ENCODE measurements at regions not wholly inside any gene's neighbourhood (a gene's known extent, or its start where the extent isn't known, plus 50 kb on each side); places are given as distances from the start of the nearest gene placed in this dataset.
"Not testable (repeated sequence)": the region's sequence is repeated elsewhere in the genome, so short reads cannot be mapped to it uniquely, and the experiment has no call there.

DNA sequence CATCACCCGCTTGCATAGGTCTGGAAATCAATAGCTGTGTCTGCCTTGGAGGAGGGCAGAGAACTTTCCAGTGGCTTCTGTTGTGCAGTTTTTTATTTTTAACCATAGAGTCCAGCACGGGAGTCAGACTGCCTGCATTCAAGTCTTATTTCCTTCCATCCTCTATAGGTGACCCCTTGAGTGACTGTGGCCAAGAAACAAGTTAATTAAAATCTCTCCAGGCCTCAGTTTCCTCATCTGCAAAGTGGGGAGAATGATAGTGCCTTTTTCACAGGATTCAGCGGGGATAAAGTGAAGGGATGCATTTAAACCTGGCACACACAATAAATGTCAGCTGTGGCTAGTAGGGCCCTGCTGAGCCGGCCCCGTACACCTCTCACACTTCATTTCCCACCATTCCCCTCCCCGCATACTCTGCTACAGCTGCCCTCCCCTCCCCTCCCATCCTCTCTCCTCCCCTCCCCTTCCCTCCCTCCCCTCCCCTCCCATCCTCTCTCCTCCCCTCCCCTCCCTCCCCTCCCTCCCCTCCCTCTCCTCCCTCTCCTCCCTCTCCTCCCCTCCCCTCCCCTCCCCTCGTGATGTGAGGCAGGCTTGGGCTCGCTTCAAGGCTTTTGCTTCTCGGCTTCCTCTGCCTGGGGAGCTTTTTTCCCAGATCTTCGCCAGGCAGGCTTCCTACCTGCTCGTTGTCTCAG is 150.5 kb downstream of the TFAP2C start:
- Histone ChIP-seq H4K20me1 (ENCODE audit: insufficient read depth, poor library complexity, severe bottlenecking) (no peaks in the 10 kb centered on the region), H3K4me2 (no peak overlapping the region), H3K4me1 (ENCODE audit: insufficient read depth) (no peaks in the 10 kb centered on the region), H3K9me3 (ENCODE audit: low read depth) (no peaks in the 10 kb centered on the region), H3K79me2 (no peaks in the 10 kb centered on the region), H3K4me3 (no peak overlapping the region), H3K27ac (no peak overlapping the region), H3K27me3 (no peaks in the 10 kb centered on the region), H3K9me2 (replicated peaks; ENCODE audit: insufficient read depth) (no peaks in the 10 kb centered on the region), H3K36me3 (replicated peaks; ENCODE audit: insufficient read depth, low read depth) (no peaks in the 10 kb centered on the region), H2AFZ (no peak overlapping the region)
- 63% methylated on average over 8 of the region's 11 CpGs for WGBS (ENCODE audit: low lambda C conversion rate, missing lambda C conversion rate)
- DNase-seq (ENCODE audit: low spot score), result no peak
- TF ChIP-seq, protein P1, sequence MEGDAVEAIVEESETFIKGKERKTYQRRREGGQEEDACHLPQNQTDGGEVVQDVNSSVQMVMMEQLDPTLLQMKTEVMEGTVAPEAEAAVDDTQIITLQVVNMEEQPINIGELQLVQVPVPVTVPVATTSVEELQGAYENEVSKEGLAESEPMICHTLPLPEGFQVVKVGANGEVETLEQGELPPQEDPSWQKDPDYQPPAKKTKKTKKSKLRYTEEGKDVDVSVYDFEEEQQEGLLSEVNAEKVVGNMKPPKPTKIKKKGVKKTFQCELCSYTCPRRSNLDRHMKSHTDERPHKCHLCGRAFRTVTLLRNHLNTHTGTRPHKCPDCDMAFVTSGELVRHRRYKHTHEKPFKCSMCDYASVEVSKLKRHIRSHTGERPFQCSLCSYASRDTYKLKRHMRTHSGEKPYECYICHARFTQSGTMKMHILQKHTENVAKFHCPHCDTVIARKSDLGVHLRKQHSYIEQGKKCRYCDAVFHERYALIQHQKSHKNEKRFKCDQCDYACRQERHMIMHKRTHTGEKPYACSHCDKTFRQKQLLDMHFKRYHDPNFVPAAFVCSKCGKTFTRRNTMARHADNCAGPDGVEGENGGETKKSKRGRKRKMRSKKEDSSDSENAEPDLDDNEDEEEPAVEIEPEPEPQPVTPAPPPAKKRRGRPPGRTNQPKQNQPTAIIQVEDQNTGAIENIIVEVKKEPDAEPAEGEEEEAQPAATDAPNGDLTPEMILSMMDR (IDR thresholded peaks at IDR 0.05; ENCODE audit: poor library complexity), result no peak
- TF ChIP-seq EZH2phosphoT487 (IDR thresholded peaks at IDR 0.05; ENCODE audit: low read depth, severe bottlenecking, unreplicated experiment), result no peak

DNA sequence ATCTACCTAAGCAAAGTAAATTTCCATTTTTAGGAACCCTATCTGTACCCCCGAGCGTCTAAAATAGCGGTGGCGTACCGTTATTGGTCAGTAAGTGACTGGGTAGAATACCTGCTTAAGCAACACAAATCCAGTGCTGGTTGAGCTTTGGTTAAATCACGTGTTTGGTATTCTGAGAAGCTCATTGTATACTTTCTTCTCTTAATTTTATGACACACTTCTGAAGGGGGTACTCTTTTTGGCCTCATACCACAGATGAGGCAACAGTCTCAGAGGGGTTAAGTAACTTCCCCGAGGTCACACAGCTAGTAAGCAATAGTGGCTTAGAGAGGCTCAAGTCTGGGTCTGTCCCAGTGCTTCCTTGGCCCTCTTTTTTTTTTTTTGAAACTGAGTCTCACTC is 151.2 kb downstream of the TFAP2C start:
- Histone ChIP-seq H2AFZ (no peak overlapping the region), H3K36me3 (replicated peaks; ENCODE audit: insufficient read depth, low read depth) (no peaks in the 10 kb centered on the region), H3K27me3 (no peaks in the 10 kb centered on the region), H3K4me2 (no peak overlapping the region), H3K4me3 (no peak overlapping the region), H4K20me1 (ENCODE audit: insufficient read depth, poor library complexity, severe bottlenecking) (no peaks in the 10 kb centered on the region), H3K9me3 (ENCODE audit: low read depth) (no peaks in the 10 kb centered on the region), H3K9me2 (replicated peaks; ENCODE audit: insufficient read depth) (no peaks in the 10 kb centered on the region), H3K79me2 (no peaks in the 10 kb centered on the region), H3K4me1 (ENCODE audit: insufficient read depth) (no peaks in the 10 kb centered on the region), H3K27ac (no peak overlapping the region)
- WGBS (ENCODE audit: low lambda C conversion rate, missing lambda C conversion rate), result 71% methylated on average over 7 of the region's 7 CpGs
- DNase-seq (ENCODE audit: low spot score), result no peak
- no peak for TF ChIP-seq EZH2phosphoT487 (IDR thresholded peaks at IDR 0.05; ENCODE audit: low read depth, severe bottlenecking, unreplicated experiment)
- TF ChIP-seq, protein P1 (IDR thresholded peaks at IDR 0.05; ENCODE audit: poor library complexity), result no peak
- TF ChIP-seq EZH2 (IDR thresholded peaks at IDR 0.05; ENCODE audit: borderline replicate concordance), result no peak

DNA sequence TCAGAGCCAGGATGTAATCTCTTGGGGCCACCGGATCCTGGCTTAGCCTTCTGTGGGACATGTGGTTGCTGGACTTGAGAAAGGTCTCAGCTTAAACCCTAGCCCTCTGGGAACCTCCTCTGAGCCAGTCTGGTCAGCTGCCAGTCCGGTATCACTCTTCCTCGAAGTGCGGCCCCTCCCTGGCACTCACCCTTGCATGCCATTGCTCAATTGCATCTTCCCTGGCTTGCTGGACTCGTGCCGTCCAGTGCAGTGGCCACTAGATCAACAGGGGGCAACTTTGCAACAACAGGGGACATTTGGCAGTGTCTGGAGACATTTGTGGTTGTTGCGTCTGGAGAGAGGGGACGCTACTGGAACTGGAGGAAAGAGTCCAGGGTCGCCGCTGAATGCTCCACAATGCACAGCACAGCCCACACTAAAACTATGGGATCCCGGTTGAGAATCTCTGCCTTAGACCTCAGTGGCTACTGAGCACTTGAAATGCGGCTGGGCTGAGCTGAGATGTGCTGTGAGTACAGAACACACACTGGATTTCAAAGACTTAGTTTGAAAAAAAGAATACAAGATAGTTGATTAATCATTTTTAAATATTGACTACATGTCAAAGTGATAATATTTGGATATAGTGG is 152.1 kb downstream of the TFAP2C start:
- DNase-seq (ENCODE audit: low spot score), result no peak
- Histone ChIP-seq H3K4me2 (no peak overlapping the region), H3K9me3 (ENCODE audit: low read depth) (no peaks in the 10 kb centered on the region), H3K79me2 (no peaks in the 10 kb centered on the region), H2AFZ (no peak overlapping the region), H3K27ac (no peak overlapping the region), H3K9me2 (replicated peaks; ENCODE audit: insufficient read depth) (no peaks in the 10 kb centered on the region), H3K36me3 (replicated peaks; ENCODE audit: insufficient read depth, low read depth) (no peaks in the 10 kb centered on the region), H3K4me1 (ENCODE audit: insufficient read depth) (no peaks in the 10 kb centered on the region), H3K27me3 (no peaks in the 10 kb centered on the region), H3K4me3 (no peak overlapping the region), H4K20me1 (ENCODE audit: insufficient read depth, poor library complexity, severe bottlenecking) (no peaks in the 10 kb centered on the region)
- WGBS (ENCODE audit: low lambda C conversion rate, missing lambda C conversion rate), result 72% methylated on average over 12 of the region's 12 CpGs
- TF ChIP-seq, protein P1 (IDR thresholded peaks at IDR 0.05; ENCODE audit: poor library complexity), result no peak
- TF ChIP-seq EZH2phosphoT487 (IDR thresholded peaks at IDR 0.05; ENCODE audit: low read depth, severe bottlenecking, unreplicated experiment), result no peak
- TF ChIP-seq EZH2 (IDR thresholded peaks at IDR 0.05; ENCODE audit: borderline replicate concordance), result no peak

DNA sequence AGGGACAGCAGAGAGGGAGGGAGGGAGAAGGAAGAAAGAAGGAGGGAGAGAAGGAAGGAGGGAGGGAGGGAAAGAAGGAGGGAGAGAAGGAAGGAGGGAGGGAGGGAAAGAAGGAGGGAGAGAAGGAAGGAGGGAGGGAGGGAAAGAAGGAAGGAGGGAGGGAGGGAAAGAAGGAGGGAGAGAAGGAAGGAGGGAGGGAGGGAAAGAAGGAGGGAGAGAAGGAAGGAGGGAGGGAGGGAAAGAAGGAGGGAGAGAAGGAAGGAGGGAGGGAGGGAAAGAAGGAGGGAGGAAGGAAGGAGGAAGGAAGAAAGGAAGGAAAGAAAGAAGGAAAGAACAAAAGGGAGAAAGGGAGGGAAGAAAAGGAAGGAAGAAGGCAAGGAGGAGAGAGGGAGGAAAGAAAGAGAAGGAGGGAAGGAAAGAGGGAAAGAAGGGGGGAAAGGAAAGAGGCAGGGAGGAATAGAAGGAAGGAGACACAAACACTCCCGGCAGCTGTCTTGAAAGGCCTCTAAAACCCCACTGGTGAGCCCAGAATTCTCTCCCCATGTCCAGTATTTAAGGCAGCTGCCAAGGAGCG is 153.0 kb downstream of the TFAP2C start:
- 96% methylated on average over 2 of the region's 2 CpGs for WGBS (ENCODE audit: low lambda C conversion rate, missing lambda C conversion rate)
- H4K20me1 ChIP-seq (ENCODE audit: insufficient read depth, poor library complexity, severe bottlenecking); H3K27ac ChIP-seq; H2AFZ ChIP-seq; H3K4me1 ChIP-seq (ENCODE audit: insufficient read depth); H3K4me2 ChIP-seq; H3K27me3 ChIP-seq; H3K79me2 ChIP-seq; DNase-seq (ENCODE audit: low spot score); H3K4me3 ChIP-seq; H3K9me2 ChIP-seq (replicated peaks; ENCODE audit: insufficient read depth); H3K36me3 ChIP-seq (replicated peaks; ENCODE audit: insufficient read depth, low read depth); H3K9me3 ChIP-seq (ENCODE audit: low read depth): not testable (repeated sequence)

DNA sequence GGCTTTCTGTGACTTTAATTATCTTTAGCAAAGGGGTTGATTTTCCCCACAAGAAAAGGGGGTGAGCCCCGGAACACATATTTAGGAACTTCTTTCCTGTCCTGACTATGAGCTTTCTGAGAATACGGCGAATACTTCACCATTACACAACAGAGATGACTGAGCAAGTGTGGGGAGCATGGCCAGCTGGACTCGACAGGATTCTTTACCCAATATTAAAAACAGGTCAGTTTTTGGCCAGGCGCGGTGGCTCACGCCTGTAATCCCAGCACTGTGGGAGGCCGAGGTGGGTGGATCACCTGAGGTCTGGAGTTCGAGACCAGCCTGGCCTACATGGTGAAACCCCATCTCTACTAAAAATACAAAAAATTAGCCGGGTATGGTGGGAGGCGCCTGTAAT is 153.7 kb downstream of the TFAP2C start:
- H3K36me3 ChIP-seq (replicated peaks; ENCODE audit: insufficient read depth, low read depth); DNase-seq (ENCODE audit: low spot score); H3K79me2 ChIP-seq; H3K27ac ChIP-seq; H3K4me3 ChIP-seq; H4K20me1 ChIP-seq (ENCODE audit: insufficient read depth, poor library complexity, severe bottlenecking); H3K4me2 ChIP-seq; H3K27me3 ChIP-seq; H2AFZ ChIP-seq; H3K9me3 ChIP-seq (ENCODE audit: low read depth); H3K4me1 ChIP-seq (ENCODE audit: insufficient read depth); H3K9me2 ChIP-seq (replicated peaks; ENCODE audit: insufficient read depth): not testable (repeated sequence)
- 94% methylated on average over 11 of the region's 11 CpGs for WGBS (ENCODE audit: low lambda C conversion rate, missing lambda C conversion rate)
